Hepatocyte (in vitro differentiated cells): ENCODE measurements at regions not wholly inside any gene's neighbourhood (a gene's known extent, or its start where the extent isn't known, plus 50 kb on each side); places are given as distances from the start of the nearest gene placed in this dataset.

Experiments used
- EZH2 ChIP-seq: fragments of 200-600 bp; sonication (generic); IDR thresholded peaks from 2 replicates; pipeline ENCODE4 v1.6.1; 2016; ENCODE audit warnings: antibody characterized with exemption, mild to moderate bottlenecking, borderline replicate concordance
- EZH2phosphoT487 ChIP-seq: fragments of 200-600 bp; sonication (generic); IDR thresholded peaks from one replicate; pipeline ENCODE4 v1.6.1; 2018; ENCODE audit warnings: antibody characterized with exemption, mild to moderate bottlenecking, low read depth, moderate library complexity; ENCODE audit not compliant: unreplicated experiment, severe bottlenecking
- TF ChIP-seq, protein P1 (sequence below): fragments of 200-600 bp; sonication (generic); IDR thresholded peaks from 2 replicates; pipeline ENCODE4 v1.5.1; 2016; ENCODE audit warnings: antibody characterized with exemption, mild to moderate bottlenecking; ENCODE audit not compliant: poor library complexity

DNA sequence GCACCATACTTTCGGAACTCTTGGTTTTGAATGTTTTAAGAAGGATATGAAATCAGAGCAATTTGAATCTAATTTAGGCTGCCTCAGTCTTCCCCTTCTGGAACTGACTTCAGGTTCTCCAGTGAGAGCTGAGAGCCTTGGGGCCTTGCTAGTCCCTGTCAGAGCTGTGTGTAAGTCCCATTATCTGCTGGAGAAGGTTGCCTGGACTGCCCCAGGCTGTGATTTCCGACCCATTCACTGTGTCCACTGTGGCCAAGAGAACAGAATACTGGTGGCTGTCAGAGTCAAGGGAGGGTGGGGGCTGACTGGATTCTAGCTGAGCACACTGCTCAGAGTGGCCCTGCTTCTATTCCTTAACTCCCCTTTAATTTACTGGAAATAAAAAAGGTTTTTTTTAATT is 278.0 kb downstream of the KCNS3 start:
- TF ChIP-seq, protein P1, sequence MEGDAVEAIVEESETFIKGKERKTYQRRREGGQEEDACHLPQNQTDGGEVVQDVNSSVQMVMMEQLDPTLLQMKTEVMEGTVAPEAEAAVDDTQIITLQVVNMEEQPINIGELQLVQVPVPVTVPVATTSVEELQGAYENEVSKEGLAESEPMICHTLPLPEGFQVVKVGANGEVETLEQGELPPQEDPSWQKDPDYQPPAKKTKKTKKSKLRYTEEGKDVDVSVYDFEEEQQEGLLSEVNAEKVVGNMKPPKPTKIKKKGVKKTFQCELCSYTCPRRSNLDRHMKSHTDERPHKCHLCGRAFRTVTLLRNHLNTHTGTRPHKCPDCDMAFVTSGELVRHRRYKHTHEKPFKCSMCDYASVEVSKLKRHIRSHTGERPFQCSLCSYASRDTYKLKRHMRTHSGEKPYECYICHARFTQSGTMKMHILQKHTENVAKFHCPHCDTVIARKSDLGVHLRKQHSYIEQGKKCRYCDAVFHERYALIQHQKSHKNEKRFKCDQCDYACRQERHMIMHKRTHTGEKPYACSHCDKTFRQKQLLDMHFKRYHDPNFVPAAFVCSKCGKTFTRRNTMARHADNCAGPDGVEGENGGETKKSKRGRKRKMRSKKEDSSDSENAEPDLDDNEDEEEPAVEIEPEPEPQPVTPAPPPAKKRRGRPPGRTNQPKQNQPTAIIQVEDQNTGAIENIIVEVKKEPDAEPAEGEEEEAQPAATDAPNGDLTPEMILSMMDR = no peak
- TF ChIP-seq EZH2phosphoT487 = no peak
- no peak for TF ChIP-seq EZH2
